Stimulated activated CD8-positive, alpha-beta memory T cell treated with anti-CD3 and anti-CD28 coated beads, Interleukin-2, amount 100 ng/mL, for 48 hours (primary cell): ENCODE measurements at regions not wholly inside any gene's neighbourhood (a gene's known extent, or its start where the extent isn't known, plus 50 kb on each side); places are given as distances from the start of the nearest gene placed in this dataset.

ENCODE experiments used
- DNase-seq, 2 donors: peaks; one replicate each; pipeline ENCODE4 v3.0.0-alpha.2; 2020; ENCODE audit warnings: low read depth in 2 of 2

DNA sequence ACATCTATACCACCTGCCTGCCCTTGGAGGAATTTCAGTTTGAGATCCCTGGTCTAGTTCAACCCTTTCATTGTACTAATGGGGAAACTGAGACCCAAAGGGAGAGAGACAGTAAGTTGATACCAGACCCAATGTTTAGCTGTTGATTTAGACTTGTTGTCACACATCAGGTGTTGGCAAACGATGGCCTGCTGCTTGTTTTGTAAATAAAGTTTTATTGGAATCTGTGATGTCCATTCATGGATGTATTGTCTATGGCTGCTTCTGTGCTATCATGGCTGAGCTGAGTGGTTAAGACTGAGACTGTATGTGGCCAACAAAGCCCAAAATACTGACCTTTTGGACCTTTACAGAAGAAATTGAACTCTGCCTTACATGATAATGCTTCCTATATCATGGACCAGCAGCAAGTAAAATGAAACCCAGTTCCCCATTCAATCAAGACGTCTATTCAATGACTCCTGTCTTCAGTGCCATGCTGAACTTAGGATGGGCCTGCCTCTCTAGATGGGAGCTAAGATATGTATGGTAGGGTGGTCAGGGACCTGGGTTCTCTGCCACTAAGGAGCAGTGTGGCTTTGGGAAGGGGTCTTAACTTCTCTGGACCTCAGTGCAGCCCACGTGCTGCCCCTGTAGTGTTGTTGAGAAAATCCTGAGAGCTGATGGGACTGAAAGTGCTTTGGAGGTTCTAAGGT, 111.0 kb downstream of the IRX5 start:
- DNase-seq = no peak

DNA sequence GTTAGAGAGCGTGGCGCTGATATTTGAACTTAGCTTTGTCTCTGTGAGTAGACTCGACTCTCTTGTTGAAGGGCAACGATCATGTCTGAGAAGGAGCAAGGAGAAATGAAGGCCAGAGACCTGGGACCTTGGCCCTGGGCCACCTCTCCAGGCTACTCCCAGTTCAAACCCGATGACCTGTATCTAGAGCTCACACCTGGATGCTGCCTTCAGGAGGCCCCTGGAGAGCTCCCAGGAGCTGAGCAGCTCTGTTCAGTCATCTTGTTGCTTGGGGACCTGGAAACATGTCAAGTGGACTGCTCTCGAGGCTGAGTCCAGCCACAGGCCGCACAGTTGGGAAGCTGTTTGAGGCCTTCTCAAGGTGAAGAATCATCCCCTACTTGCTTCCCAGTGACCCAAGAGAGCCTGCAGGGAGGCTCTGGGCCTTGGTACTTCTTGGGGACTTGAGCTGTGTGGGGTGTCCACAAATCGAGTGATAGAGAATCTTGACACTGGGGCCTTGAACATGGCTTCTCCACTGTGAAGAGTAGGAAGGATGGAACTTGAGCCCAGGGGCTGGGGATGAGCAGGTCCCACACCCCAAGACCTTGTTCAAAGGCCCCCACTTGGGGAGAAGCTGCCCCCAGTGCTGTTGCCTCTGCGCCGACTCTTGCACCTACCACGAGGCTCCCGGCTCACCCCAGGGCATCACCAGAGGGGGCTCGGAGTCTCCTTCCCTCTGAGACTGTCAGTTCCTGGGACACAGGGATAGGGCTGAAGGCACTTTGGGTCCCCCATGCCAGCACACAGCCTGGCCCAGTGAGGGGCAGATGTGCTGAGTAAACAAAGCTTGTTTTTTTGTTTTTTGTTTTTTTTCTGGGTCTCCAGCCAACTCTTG, 112.1 kb downstream of the IRX5 start:
- DNase-seq = no peak

DNA sequence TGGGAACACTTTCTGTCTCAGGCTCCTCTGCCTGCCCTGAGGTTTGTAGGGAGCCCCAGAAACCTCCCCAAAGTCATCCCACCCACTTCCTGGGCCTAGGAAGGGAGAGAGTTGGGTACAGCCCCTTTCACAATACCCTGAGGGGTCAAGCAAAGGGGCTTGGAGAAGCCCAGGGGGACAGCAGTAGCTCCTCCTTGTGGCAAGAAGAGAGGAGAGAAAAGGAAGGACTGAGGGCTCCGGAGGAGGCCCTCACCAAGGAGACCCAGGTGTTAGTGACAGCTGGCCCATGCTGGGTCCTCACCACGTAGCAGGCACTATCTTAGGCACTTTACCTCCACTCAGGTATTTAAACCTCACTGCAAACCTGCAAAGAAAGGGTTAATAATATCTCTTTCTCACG, 112.8 kb downstream of the IRX5 start:
- no peak for DNase-seq

DNA sequence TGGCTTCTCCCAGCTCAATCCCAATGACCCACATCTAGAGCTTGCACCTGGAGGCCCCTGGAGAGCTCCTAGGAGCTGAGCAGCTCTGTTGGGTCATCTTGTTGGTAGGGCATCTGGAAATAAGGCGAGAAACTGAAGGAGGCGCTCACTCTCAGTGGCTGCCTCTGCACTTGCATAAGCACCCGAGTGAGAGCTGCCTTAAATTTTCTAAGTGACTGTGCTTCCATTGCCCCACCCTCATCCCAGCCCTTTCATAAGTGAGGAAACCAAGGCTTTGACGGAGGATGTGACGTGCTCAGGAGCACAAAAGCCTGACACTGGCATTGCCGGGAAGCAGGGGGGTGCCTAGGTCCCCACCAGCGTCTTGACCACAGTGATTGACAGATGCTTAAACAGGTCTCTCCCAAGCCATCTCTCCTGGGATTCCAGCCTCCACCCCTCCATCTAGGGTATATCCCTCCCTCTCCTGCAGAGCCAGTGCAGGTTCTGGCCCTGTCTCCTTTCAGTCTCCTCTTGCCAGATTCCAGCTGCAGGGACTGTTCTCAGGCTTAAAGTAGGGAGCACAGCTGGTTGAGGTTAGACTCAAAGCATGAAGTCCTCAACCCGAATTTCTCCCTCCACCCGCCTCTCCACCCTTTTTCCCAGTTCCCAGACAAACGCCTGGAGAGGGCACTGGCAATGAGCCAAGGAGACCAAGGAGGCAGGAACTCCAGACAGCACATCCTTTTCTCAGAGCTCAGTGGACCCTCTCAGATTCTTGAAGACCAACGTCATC, 113.7 kb downstream of the IRX5 start:
- DNase-seq = no peak

DNA sequence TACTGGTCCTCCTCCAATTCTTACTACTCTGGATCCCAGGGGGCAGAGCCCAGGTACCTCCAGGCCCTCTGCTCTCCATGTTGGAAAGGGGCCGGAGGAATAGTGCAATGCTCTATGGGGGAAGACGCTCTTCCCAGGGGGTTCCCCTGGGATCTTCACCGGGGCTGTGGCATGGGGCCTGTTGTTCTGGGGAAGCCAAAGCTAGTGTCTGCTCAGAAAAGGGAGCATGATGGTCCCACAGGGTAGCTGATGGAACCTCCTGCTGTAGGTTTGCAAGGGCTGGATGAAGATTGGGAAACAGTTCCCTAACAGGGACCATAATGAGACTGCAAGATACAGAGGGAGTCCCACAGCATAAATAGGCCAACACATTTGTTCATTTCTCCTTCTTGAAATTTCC, 114.7 kb downstream of the IRX5 start:
- no peak for DNase-seq

DNA sequence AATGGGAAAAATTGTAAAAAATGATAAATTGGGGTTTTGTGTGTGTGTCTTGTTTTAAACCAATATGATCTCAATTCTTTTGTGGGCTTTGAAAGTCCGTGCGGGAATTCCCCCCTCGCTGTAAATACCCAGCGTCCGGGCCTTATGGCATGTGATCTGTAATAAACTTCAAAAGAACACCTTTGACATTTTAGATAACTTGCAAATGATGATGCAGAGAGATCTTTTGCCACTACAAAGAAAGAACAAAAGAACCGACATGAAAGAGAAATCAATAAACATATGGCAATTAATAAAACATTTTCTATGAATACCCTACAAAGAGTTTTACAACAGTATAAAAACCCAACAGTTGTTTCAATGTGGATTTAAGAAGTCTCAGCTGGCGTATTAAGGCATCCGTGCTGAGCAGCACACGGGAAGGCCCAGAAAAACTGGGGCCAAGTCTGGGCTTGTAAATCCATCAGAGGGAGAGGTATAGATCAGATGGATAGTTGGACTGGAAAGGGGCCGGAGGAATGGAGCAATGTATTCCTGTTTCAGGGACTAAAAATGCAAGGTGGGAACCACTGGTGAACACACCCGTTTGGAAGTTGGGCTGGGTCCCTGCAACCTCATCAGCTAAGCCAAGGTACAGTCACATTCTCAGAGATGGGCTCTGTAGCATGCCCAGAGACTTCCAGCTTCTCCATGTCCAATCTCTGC, 115.2 kb downstream of the IRX5 start:
- no peak for DNase-seq

DNA sequence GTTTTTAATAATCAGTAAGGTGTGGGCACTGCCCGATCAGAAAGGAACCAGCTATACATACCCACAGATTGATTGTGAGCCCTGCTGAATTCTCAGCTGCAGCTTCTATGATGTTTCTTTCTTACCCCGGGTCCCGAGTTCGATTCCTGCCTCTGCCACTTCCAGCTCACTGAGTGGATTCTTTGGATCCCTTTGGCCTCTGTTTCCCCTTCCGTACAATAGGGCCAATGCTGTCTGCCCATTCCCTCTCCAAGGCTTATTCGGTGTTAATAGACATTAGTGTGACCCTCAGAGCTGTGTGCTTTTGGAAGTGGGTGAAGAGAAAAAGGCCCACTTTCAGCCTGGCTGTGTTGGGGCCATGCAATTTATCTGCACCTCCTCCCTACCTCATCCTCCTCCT, 115.8 kb downstream of the IRX5 start:
- DNase-seq = no peak

DNA sequence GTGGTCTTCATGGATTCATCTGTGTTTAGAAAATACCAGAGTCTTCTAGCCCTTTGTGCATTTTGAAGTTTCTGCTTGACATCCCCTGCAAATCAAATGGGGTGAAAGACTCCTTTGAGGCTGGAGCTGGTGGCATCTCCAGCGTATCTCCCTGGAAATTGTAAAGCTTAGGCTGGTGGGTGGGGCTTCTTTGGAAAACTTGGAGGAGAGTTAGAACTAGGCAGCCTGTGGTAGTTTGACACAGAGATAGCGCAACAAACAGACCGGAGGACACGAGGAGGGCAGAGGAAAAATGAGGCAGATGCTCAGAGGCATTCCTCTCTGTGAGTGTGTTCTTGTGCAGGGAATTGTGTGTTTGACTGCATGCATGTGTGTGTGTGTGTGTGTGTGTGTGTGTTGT, 116.3 kb downstream of the IRX5 start:
- no peak for DNase-seq

DNA sequence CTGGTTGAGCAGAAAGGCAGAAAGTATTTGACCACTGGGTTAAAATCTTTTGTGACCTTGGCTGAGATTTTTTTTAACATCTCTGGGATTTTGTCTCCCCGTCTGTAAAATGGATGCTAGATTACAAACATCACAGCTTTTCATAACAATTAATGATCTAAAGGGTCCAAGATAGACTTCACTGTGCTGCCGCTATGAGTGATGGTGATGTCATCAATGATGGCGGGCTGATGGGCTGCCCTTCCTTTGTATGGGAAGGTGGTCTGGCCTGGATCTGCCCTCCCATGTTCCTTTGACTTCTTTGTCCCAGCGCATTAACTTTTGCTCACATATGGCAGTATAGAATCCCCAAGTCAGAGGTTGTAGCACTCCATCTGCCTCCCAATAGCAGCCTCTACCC, 116.7 kb downstream of the IRX5 start:
- DNase-seq = no peak

DNA sequence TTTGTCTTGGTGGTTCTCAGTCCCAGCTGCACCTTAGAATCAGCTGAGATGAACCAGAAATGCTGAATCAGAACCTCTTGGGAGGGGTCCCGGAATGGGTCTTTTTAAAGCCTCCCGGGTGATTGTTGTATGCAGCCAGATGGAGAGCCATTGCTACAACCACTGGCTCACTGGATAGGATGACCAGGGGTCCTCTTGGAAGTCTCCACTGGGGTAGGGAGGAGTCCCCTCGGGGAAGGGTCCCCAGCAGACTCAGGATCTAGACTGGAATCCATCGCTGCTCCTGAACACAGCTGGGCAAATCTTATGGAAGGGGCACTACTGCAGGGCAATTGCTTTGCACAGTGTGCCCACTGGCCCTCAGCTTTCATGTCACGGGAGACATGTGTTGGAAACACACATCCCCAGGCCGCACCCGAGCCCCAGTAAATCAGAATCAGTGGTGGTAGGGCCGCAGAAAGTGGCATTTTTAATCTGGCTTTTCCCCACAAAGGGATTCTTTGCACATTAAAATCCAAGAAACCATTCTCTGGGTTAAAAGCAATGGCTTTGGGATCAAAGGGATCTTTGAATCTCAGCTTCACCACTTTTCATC, 117.3 kb downstream of the IRX5 start:
- DNase-seq = no peak

DNA sequence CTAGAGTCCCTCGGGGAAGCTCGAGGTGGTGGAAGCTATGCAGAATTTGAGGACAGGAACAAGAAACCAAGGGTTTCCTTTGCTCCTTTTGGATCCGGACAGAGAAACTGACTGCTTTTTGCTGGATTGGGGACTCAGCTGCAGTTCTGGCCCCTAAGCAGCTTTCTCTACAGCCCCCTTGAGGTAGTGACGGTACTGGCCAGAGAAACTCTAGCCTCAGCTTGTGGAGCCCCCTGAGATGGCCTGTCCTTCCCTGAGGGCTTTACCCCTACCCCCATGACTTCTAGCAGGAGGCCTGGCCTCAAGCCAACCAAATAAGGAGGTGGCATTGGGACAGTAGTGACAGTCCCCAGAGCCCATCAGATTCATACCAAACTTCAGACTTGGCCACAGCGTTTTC, 118.1 kb downstream of the IRX5 start:
- DNase-seq = no peak

DNA sequence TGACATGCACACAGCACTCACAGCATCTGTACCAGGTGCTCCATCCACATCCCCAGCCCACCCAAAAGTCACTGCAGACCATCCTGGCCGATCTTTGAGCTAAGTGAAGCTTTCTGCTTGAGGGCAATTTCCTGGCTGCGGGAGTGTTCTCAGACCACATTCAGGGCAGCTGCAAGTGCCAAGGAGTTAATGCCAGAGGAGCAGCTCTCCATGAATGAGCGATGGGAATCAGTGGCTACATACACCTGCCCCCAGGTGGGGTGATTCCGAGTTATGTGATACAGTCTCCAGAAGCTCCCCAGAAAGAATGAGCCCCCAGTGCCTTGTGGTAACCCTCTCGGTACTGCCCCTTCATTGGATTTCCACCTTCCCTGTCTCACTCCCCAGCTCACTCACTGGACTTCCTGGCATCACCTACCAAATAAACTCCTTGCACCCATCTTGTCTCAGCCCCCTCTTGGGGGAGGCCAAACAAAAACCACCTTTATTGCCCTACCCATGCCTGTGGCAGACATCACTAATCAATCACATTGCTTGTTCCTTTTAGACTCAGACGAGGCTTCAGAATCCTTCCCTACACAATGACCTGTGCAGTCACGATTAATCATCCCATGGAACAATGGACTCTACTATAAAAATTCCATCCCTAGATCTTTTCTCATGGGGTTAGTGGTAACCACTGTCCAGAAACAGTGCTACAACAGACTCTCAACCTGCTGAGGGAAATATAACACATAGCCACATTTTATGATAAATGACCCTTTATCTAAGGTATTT, 121.1 kb downstream of the IRX5 start:
- no peak for DNase-seq

DNA sequence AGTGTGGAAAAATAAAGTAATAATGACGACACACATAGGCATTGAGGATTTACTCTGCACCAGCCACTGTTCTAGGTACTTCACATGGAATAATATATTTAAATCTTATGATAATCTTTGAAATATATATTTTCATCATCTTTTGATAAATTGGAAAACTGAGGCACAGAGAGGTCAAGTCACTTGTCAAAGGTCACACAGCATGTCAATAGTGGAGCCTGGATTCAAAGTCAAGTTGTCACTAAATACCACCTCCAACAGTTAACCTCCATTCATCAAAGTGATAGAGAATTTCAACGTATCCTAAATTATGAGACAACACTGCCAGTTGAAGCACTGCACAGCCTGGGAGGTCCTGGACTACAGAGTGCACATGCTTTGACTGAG, 121.7 kb downstream of the IRX5 start:
- DNase-seq = no peak

DNA sequence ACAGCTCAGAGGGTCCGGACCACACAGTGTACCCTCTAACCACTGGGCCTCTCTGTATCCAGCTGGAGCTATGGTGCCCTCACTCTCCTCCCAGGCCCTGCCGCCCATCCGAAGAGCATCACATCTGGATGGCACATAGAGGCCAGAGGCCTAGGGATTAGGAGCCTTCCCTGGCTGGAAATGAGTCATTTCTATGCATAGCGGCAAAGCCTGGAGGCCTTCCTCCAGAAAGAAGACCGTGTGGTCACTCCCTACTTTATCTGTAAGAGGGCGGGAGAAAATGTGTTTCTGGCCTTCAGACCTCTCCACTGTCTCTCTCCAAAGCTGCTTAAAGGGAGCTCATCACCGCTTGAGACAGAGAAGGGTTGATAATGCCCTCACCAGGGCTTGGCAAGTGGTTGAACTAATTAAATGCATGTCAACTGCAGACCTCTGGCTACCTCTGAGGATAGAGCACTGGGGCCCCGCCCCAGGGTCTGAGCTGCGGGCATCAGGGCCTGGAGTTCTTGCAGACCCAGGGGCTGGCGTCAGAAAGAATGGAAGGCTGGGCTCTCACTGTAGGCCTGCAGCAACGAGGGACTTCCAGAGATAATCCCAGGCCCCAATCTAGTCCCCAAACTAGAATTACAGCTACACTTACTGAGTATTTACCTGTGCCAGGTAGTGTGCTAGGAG, 122.2 kb downstream of the IRX5 start:
- DNase-seq = no peak

DNA sequence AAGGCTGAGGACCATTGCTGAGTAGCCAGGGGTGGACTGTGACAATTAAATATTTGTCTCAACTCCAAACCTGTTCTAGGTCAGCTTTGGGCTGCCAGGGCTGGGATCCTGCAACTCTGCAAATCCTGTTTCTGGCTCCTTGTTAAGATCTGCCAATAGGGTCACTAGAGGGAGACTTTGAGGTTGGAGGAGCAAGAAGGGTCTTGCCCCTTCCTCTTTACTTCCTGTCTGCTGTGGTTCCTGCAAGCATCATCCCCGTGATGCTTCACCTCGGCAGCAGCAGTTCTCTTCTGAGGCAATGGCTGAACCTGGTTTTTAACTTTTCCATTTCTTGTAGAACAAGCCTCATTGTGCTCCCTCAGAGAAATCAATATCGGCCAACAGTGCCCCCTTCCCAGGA, 124.6 kb downstream of the IRX5 start:
- DNase-seq = no peak

DNA sequence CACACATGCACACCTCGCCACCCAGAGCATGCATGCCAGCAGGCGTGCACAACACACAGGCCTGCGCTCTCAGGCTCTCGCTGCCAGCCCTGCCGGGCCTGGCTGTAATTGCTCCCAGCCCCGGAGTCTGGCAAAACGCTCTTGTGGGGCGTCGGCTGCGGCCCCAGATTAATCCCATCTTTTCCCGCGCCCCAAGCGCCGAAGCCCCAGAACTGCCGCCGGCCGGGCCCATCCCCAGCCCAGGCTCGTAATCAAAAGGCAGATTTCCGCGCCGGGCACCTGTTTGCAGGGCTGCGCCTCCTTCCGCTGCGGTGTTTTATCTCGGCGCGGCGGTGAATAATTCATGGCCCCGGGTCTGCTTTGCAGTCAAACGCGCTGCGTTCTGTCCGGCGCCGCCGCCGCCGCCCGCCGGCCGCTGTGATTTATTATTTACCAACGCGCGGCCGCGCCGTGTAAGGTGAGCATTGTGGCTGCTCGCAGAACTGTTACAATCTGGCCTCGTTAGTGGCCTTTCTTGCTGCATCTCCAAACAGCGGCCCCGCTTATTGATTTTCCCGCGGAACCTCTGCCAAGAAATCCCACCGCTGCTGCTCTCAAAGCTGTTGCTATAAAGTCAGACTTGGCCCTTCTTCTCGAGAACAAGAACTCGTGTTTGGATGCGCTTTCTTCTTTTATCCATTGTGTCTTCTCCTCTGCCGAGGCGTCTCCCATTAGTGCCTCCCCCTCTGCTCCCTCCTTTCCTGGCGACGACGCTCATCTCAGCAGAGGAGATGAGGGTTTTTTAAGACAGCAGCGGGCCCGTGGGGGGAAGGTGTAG, 126.1 kb downstream of the IRX5 start:
- DNase-seq = no peak

DNA sequence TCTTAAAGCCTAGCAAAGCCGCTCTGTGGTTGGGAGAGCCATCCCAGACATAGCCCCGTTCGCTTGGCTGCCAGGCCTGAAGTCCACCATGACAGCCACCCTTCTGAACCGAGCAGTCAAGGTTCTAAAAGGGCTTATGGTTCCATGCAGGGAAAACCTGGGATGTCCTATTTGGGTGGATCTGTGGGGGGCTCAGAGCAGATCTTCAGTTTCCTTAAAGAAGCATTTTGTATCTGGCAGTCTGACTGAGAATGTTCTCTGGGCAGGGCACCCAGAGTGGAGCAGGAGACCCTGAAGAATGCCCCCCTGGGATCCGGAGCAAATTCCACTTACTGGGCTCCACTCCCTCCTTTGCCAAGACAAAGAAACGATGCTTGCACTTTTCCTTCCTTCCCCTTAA, 127.2 kb downstream of the IRX5 start:
- no peak for DNase-seq

DNA sequence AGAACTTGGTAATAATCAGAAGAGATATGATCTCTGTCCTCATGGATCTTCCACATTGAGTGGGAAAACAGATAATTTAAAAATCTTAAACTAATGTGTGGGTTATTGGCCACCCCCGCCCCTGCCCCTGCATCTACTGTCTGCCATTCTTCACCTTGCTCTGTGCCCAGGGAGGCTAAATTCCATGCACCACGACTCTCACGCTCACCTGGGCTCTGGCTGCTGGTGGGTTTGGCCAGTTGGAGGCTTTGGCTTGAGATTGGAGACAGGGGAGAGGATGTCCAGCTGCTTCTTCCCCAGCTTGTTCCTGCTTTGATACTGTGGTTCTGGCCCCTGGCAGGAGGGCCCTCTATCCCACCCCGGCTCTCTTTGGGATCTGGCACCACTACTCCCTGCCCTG, 127.9 kb downstream of the IRX5 start:
- DNase-seq = no peak

DNA sequence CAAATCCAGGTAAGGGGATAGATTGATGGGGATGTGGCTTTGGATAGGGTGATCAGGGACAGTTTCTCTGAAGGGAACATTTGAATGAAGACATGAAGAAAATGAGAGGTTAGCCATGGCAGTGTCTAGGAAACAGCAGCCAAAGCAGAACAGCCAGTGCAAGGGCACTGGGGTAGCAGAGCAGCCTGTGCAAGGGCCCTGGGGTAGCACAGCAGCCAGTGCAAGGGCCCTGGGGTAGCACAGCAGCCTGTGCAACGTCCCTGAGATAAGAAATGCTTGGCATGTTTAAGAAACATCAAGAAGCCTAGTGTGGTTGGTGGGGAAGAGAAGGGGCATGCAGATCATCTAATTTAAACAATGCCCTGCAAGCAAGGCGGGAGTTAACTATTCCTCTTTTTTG, 128.5 kb downstream of the IRX5 start:
- no peak for DNase-seq
